GM23338 (cell line): ENCODE measurements at regions not wholly inside any gene's neighbourhood (a gene's known extent, or its start where the extent isn't known, plus 50 kb on each side); places are given as distances from the start of the nearest gene placed in this dataset.

Experiments
- ATAC-seq: fragments of 200-7000 bp; cut with Tn5 transposase; 3 replicates; pipeline ENCODE4 v1.9.1; 2020
- DNase-seq: peaks from one replicate; pipeline ENCODE4 v3.0.0-alpha.2; 2015; ENCODE audit warnings: low spot score
- H2AFZ ChIP-seq: fragments of 200-600 bp; sonication (generic); 2 replicates; pipeline ENCODE4 v1.8.0; 2016; ENCODE audit warnings: antibody characterized with exemption, mild to moderate bottlenecking, moderate library complexity
- H3F3A ChIP-seq: fragments of 200-600 bp; sonication (generic); replicated peaks from 2 replicates; pipeline ENCODE4 v1.8.0; 2017; ENCODE audit warnings: antibody characterized with exemption, mixed run types, low read depth
- H3K27ac ChIP-seq: fragments of 200-600 bp; sonication (generic); 2 replicates; pipeline ENCODE4 v1.6.1; 2016; ENCODE audit warnings: low read depth
- H3K27me3 ChIP-seq: fragments of 200-600 bp; sonication (generic); 2 replicates; pipeline ENCODE4 v1.8.0; 2016; ENCODE audit warnings: mild to moderate bottlenecking, mixed run types, moderate library complexity; ENCODE audit not compliant: insufficient read depth
- H3K36me3 ChIP-seq: fragments of 200-600 bp; sonication (generic); 2 replicates; pipeline ENCODE4 v1.8.0; 2016; ENCODE audit warnings: mild to moderate bottlenecking; ENCODE audit not compliant: insufficient read depth
- H3K4me1 ChIP-seq: fragments of 200-600 bp; sonication (generic); 2 replicates; pipeline ENCODE4 v1.8.0; 2016; ENCODE audit warnings: mild to moderate bottlenecking, moderate library complexity; ENCODE audit not compliant: insufficient read depth
- H3K4me2 ChIP-seq: fragments of 200-600 bp; sonication (generic); 2 replicates; pipeline ENCODE4 v1.7.1; 2017; ENCODE audit warnings: mixed run types
- H3K4me3 ChIP-seq: fragments of 200-600 bp; sonication (generic); 2 replicates; pipeline ENCODE4 v1.6.1; 2016; ENCODE audit warnings: mixed run types
- H3K79me2 ChIP-seq: fragments of 200-600 bp; sonication (generic); replicated peaks from 2 replicates; pipeline ENCODE4 v1.8.0; 2017; ENCODE audit warnings: mild to moderate bottlenecking; ENCODE audit not compliant: insufficient read depth
- H3K9me2 ChIP-seq: fragments of 200-600 bp; sonication (generic); 2 replicates; pipeline ENCODE4 v1.8.0; 2017; ENCODE audit not compliant: insufficient read depth
- H4K20me1 ChIP-seq: fragments of 200-600 bp; sonication (generic); replicated peaks from 2 replicates; pipeline ENCODE4 v1.8.0; 2017; ENCODE audit warnings: mild to moderate bottlenecking; ENCODE audit not compliant: insufficient read depth
- H3K27ac Mint-ChIP-seq: 2 replicates; pipeline ENCODE4 v1.8.0; 2020; ENCODE audit warnings: inconsistent platforms, mild to moderate bottlenecking, moderate library complexity, mixed read lengths
- H3K27me3 Mint-ChIP-seq: 3 replicates; pipeline ENCODE4 v1.8.0; 2022; ENCODE audit warnings: low read depth, mild to moderate bottlenecking, moderate library complexity, mixed read lengths, inconsistent platforms; ENCODE audit not compliant: insufficient read depth, poor library complexity
- H3K36me3 Mint-ChIP-seq: 3 replicates; pipeline ENCODE4 v1.8.0; 2021; ENCODE audit warnings: low read depth, mild to moderate bottlenecking, inconsistent platforms, moderate library complexity, mixed read lengths
- H3K4me1 Mint-ChIP-seq: 3 replicates; pipeline ENCODE4 v1.8.0; 2020; ENCODE audit warnings: mild to moderate bottlenecking, inconsistent platforms, mixed read lengths
- H3K4me3 Mint-ChIP-seq: 3 replicates; pipeline ENCODE4 v1.8.0; 2021; ENCODE audit warnings: moderate library complexity, mild to moderate bottlenecking, inconsistent platforms, mixed read lengths
- H3K9me3 Mint-ChIP-seq: 3 replicates; pipeline ENCODE4 v1.8.0; 2020; ENCODE audit warnings: moderate library complexity, mild to moderate bottlenecking, inconsistent platforms, mixed read lengths
- CREB1 ChIP-seq: fragments of 250-450 bp; sonication (Bioruptor Pico); IDR thresholded peaks from 2 replicates; pipeline ENCODE4 v1.5.0; 2020; ENCODE audit warnings: low read depth, mild to moderate bottlenecking, moderate library complexity
- CTCF ChIP-seq, 2 experiments: fragments of 200-600 bp in 1 of 2; sonication (generic) in 1 of 2; conservative IDR thresholded peaks; 2 replicates each; pipeline versions ENCODE4 v1.5.1 to v1.6.1; 2016 to 2017; ENCODE audit warnings: antibody characterized with exemption in 2 of 2, low read depth in 2 of 2, mild to moderate bottlenecking in 2 of 2, moderate library complexity in 1 of 2
- ETS1 ChIP-seq: IDR thresholded peaks from 2 replicates; pipeline ENCODE4 v1.6.1; 2016; ENCODE audit warnings: antibody characterized with exemption
- EZH2 ChIP-seq: fragments of 200-600 bp; sonication (generic); IDR thresholded peaks from one replicate; pipeline ENCODE4 v1.8.0; 2017; ENCODE audit warnings: antibody characterized with exemption, mild to moderate bottlenecking, low read depth; ENCODE audit not compliant: unreplicated experiment
- EZH2phosphoT487 ChIP-seq: fragments of 200-600 bp; sonication (generic); IDR thresholded peaks from one replicate; pipeline ENCODE4 v1.8.1; 2018; ENCODE audit warnings: antibody characterized with exemption; ENCODE audit not compliant: unreplicated experiment
- JUNB ChIP-seq: IDR thresholded peaks from one replicate; pipeline ENCODE4 v1.6.1; 2016; ENCODE audit warnings: antibody characterized with exemption; ENCODE audit not compliant: unreplicated experiment
- NANOG ChIP-seq: IDR thresholded peaks from 2 replicates; pipeline ENCODE4 v1.6.1; 2016; ENCODE audit warnings: antibody characterized with exemption, borderline replicate concordance
- POLR2AphosphoS5 ChIP-seq: IDR thresholded peaks from 2 replicates; pipeline ENCODE4 v1.6.1; 2016; ENCODE audit warnings: antibody characterized with exemption, low read depth
- REST ChIP-seq: IDR thresholded peaks from one replicate; pipeline ENCODE4 v1.6.1; 2018; ENCODE audit warnings: antibody characterized with exemption; ENCODE audit not compliant: unreplicated experiment
- STAT1 ChIP-seq: IDR thresholded peaks from one replicate; pipeline ENCODE4 v1.6.1; 2016; ENCODE audit warnings: antibody characterized with exemption; ENCODE audit not compliant: unreplicated experiment
- ZNF114 ChIP-seq: fragments of 250-450 bp; sonication (Bioruptor Pico); IDR thresholded peaks from 2 replicates; pipeline ENCODE4 v1.5.0; 2020; ENCODE audit warnings: mild to moderate bottlenecking, moderate library complexity
- ZNF331 ChIP-seq: fragments of 250-450 bp; sonication (Bioruptor Pico); IDR thresholded peaks from 2 replicates; pipeline ENCODE4 v1.5.0; 2020; ENCODE audit warnings: low read depth, mild to moderate bottlenecking, moderate library complexity
- ZNF462 ChIP-seq: fragments of 250-450 bp; sonication (Bioruptor Pico); IDR thresholded peaks from 2 replicates; pipeline ENCODE4 v1.5.0; 2020; ENCODE audit warnings: mild to moderate bottlenecking, moderate library complexity

- no peaks in the 10 kb centered on the region for H3K9me3 Mint-ChIP-seq
- no peak overlapping the region for H3K27ac Mint-ChIP-seq
- no peaks in the 10 kb centered on the region for H3K36me3 ChIP-seq
- no peaks in the 10 kb centered on the region for H3K9me2 ChIP-seq
- no peaks in the 10 kb centered on the region for H3K27me3 ChIP-seq
- ATAC-seq (no peak), DNase-seq (no peak)
- H3K4me3 Mint-ChIP-seq: no peak overlapping the region
- no peaks in the 10 kb centered on the region for H3K79me2 ChIP-seq
- no peaks in the 10 kb centered on the region for H3F3A ChIP-seq
- peaks cover 6% of the 10 kb centered on the region for H3K27me3 Mint-ChIP-seq
- H3K4me3 ChIP-seq: no peak overlapping the region
- TF ChIP-seq EZH2 (no peak), CREB1 (no peak), POLR2AphosphoS5 (no peak), JUNB (no peak), ETS1 (no peak), CTCF (conservative IDR thresholded peaks at IDR 0.05; ENCODE audit: low read depth in 2 of 2) (no peak), NANOG (no peak), ZNF114 (CRISPR knock-in tag) (no peak), REST (no peak), ZNF462 (CRISPR knock-in tag) (no peak), STAT1 (no peak), EZH2phosphoT487 (no peak), ZNF331 (CRISPR knock-in tag) (no peak)
- 0 out of 2 replicates have a peak overlapping the region, but pooled peaks have one; percentile 16 for H3K4me2 ChIP-seq
- no peak overlapping the region for H3K27ac ChIP-seq
- H3K4me1 Mint-ChIP-seq: peaks cover 33% of the 10 kb centered on the region
- no peaks in the 10 kb centered on the region for H3K36me3 Mint-ChIP-seq
- peak overlapping the region; percentile 2; the same call in 1 of the 2 replicates for H2AFZ ChIP-seq
- no peaks in the 10 kb centered on the region for H4K20me1 ChIP-seq
- H3K4me1 ChIP-seq: peaks cover 5% of the 10 kb centered on the region; the same call in 1 of the 2 replicates
Measured at GRCh38 chr6:168226902-168227318, 92.7 kb downstream of the DACT2 start.
